Type B pancreatic cell (in vitro differentiated cells): ENCODE measurements at regions not wholly inside any gene's neighbourhood (a gene's known extent, or its start where the extent isn't known, plus 50 kb on each side); places are given as distances from the start of the nearest gene placed in this dataset.
"Not testable (repeated sequence)": the region's sequence is repeated elsewhere in the genome, so short reads cannot be mapped to it uniquely, and the experiment has no call there.

ENCODE experiments used
- DNase-seq: peaks from one replicate; pipeline ENCODE4 v3.0.0; 2021; ENCODE audit warnings: mixed read lengths; ENCODE audit not compliant: unreplicated experiment; ENCODE audit errors: extremely low spot score
- H3K27ac Mint-ChIP-seq: 2 replicates; pipeline ENCODE4 v1.8.0; 2021; ENCODE audit warnings: mild to moderate bottlenecking, mixed read lengths
- H3K27me3 Mint-ChIP-seq: 2 replicates; pipeline ENCODE4 v1.8.0; 2021; ENCODE audit warnings: mixed read lengths
- H3K36me3 Mint-ChIP-seq: 2 replicates; pipeline ENCODE4 v1.8.0; 2021; ENCODE audit warnings: mixed read lengths
- H3K4me1 Mint-ChIP-seq: one replicate; pipeline ENCODE4 v1.8.0; 2021; ENCODE audit warnings: mixed read lengths; ENCODE audit not compliant: unreplicated experiment
- H3K4me3 Mint-ChIP-seq: 2 replicates; pipeline ENCODE4 v1.8.0; 2021; ENCODE audit warnings: mild to moderate bottlenecking, mixed read lengths
- H3K9me3 Mint-ChIP-seq: 2 replicates; pipeline ENCODE4 v1.8.0; 2021; ENCODE audit warnings: mixed read lengths
- CTCF ChIP-seq: fragments of 200-600 bp; sonication (generic); conservative IDR thresholded peaks from 2 replicates; pipeline ENCODE4 v1.5.0; 2021; ENCODE audit warnings: antibody characterized with exemption, mild to moderate bottlenecking

- H3K9me3 Mint-ChIP-seq, H3K4me1 Mint-ChIP-seq, DNase-seq, H3K36me3 Mint-ChIP-seq, H3K4me3 Mint-ChIP-seq, H3K27ac Mint-ChIP-seq, H3K27me3 Mint-ChIP-seq: not testable (repeated sequence)
Measured at GRCh38 chrX:134045372-134045771, 60.0 kb upstream of the GPC3 start.

- not testable (repeated sequence) for DNase-seq, H3K9me3 Mint-ChIP-seq, H3K4me1 Mint-ChIP-seq, H3K36me3 Mint-ChIP-seq, H3K27ac Mint-ChIP-seq, H3K4me3 Mint-ChIP-seq, H3K27me3 Mint-ChIP-seq
Measured at GRCh38 chrX:134067107-134067506, 81.7 kb upstream of the GPC3 start.

GRCh38 chrX:134071899-134072298 lies 86.5 kb upstream of the GPC3 start:
- not testable (repeated sequence) for H3K9me3 Mint-ChIP-seq, H3K36me3 Mint-ChIP-seq, H3K4me1 Mint-ChIP-seq, DNase-seq, H3K27ac Mint-ChIP-seq, H3K4me3 Mint-ChIP-seq, H3K27me3 Mint-ChIP-seq
- TF ChIP-seq CTCF = peak; percentile 36

GRCh38 chrX:134073341-134073740 lies 87.9 kb upstream of the GPC3 start:
- DNase-seq = no peak
- no peak for TF ChIP-seq CTCF
- H3K4me1 Mint-ChIP-seq = no peaks in the 10 kb centered on the region
- H3K9me3 Mint-ChIP-seq = peaks cover 6% of the 10 kb centered on the region
- no peak overlapping the region for H3K27ac Mint-ChIP-seq
- H3K27me3 Mint-ChIP-seq = peaks cover 8% of the 10 kb centered on the region
- no peak overlapping the region for H3K4me3 Mint-ChIP-seq
- H3K36me3 Mint-ChIP-seq = no peaks in the 10 kb centered on the region

- Mint-ChIP-seq H3K4me1 (no peaks in the 10 kb centered on the region), H3K27me3 (peaks cover 8% of the 10 kb centered on the region), H3K27ac (no peak overlapping the region), H3K36me3 (no peaks in the 10 kb centered on the region), H3K9me3 (peaks cover 14% of the 10 kb centered on the region), H3K4me3 (no peak overlapping the region)
- no peak for DNase-seq
- TF ChIP-seq CTCF = no peak
Measured at GRCh38 chrX:134074151-134074550, 88.8 kb upstream of the GPC3 start.

- no peak for TF ChIP-seq CTCF
- Mint-ChIP-seq H3K4me1 (no peaks in the 10 kb centered on the region), H3K9me3 (peaks cover 16% of the 10 kb centered on the region), H3K4me3 (no peak overlapping the region), H3K27ac (no peak overlapping the region), H3K36me3 (no peaks in the 10 kb centered on the region), H3K27me3 (peaks cover 5% of the 10 kb centered on the region)
- DNase-seq = no peak
Measured at GRCh38 chrX:134075894-134076718, 90.7 kb upstream of the GPC3 start.

- Mint-ChIP-seq H3K9me3 (peaks cover 3% of the 10 kb centered on the region), H3K27ac (no peak overlapping the region), H3K4me3 (no peak overlapping the region), H3K4me1 (no peaks in the 10 kb centered on the region), H3K27me3 (no peaks in the 10 kb centered on the region), H3K36me3 (no peaks in the 10 kb centered on the region)
- no peak for DNase-seq
- no peak for TF ChIP-seq CTCF
Measured at GRCh38 chrX:134095366-134095765, 110.0 kb upstream of the GPC3 start.
